ENCODE measurements at regions not wholly inside any gene's neighbourhood (a gene's known extent, or its start where the extent isn't known, plus 50 kb on each side); places are given as distances from the start of the nearest gene placed in this dataset.
A peak's percentile ranks its signal among the peaks of the same experiment; 100 is the strongest.
"Not testable (repeated sequence)": the region's sequence is repeated elsewhere in the genome, so short reads cannot be mapped to it uniquely, and the experiment has no call there.

DNA sequence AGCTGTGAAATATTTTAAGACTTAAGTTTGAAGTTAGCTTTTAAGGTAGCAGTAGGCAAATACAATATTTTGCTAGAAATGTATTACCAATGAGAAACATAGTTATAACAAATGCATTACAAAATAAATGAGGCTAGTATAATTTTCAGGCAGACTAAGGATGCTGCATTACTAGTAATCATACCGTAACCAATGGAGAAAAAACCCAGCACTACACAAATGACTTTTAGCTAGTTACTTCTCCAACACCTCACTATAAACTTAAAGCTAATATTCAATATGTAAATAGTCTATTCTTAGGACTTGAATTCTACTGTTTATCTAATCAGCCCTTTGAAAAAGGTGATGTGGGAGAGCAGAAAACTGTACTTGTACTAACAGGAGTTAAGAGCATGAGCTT is 285.3 kb upstream of the KLF14 start:
- no peak for DNase-seq
- in situ Hi-C loops (cut with MboI; ENCODE audit: low pct_unique_long_range_greater_than_20kb, low sequenced_read_pairs): no loop called here

- no peak for DNase-seq
- in situ Hi-C loops (cut with MboI; ENCODE audit: low pct_unique_long_range_greater_than_20kb, low sequenced_read_pairs): no loop called here
These were observed 286.8 kb upstream of the KLF14 start for GRCh38 chr7:131020759-131021261.

- DNase-seq: peak; percentile 79
These were observed 287.5 kb upstream of the KLF14 start for GRCh38 chr7:131021460-131021859.

DNA sequence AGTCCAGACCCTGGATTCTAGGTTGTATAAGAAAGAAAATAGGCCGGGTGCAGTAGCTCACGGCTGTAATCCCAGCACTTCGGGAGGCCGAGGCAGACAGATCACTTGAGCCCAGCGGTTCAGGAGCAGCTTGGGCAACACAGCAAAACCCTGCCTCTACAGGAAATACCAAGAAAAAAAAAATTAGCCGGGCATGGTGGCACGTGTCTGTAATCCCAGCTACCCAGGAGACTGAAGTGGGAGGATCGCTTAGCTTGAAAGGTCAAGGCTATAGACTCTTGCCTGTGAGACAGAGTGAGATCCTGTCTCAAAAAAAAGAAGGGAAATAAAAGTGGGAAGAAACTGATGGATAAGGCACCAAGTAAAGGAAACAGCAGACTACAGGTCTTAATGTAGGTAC is 287.9 kb upstream of the KLF14 start:
- in situ Hi-C loops (cut with MboI; ENCODE audit: low pct_unique_long_range_greater_than_20kb, low sequenced_read_pairs): no loop called here
- peak; percentile 53 for DNase-seq

More at GRCh38 chr7:131021460-131021859, 287.5 kb upstream of the KLF14 start:
- in situ Hi-C loops (cut with MboI; ENCODE audit: low pct_unique_long_range_greater_than_20kb, low sequenced_read_pairs): no loop called here

- in situ Hi-C loops (cut with MboI; ENCODE audit: low pct_unique_long_range_greater_than_20kb, low sequenced_read_pairs): no loop called here
- DNase-seq: peak; percentile 39
These were observed 292.4 kb upstream of the KLF14 start for GRCh38 chr7:131026297-131027000.

DNA sequence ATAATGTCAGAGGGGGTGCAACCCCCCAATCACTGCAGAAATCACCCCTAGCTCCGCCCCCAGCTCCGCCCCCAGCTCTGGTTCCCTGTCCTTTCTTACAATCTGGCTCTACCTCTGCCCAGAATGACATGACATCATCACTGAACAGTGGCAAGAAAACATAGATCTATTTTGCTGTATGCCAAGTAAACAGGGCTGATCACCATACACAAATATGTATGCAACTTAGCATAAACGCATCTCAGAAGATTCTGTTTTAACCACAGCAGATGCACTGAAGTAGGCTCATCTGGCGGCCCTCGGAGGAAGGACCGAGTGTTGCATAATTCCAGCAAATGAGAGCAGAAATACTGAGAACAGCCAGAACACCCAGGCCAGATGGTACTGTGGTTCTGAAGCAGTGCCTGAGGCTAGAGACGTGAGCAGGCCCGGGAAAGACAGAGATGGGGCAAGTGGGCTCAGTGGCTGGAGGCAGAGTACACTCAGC is 293.3 kb upstream of the KLF14 start:
- in situ Hi-C loops (cut with MboI; ENCODE audit: low pct_unique_long_range_greater_than_20kb, low sequenced_read_pairs): no loop called here
- DNase-seq: peak; percentile 40

DNA sequence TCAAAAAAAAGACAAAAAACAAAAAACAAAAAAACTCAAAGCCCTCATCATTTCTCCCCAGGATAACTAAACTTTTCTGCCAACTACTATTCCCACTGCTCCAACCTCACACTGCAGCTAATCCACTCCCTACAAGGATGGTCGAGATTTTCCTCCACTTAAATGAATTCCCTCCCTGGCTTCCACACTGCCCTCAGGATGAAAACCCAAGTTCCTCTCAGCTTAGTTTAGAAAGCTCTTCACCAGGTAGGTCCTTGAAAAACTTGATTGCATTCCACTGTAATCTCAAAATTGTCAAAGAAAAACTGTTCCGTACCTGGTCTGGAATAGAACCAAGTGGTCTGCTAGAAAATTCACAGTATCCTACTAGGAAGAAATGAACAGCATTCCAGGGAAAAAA is 294.3 kb upstream of the KLF14 start:
- in situ Hi-C loops (cut with MboI; ENCODE audit: low pct_unique_long_range_greater_than_20kb, low sequenced_read_pairs): no loop called here
- no peak for DNase-seq

GRCh38 chr7:131029002-131029401 is 295.0 kb upstream of the KLF14 start:
- no peak for DNase-seq
- in situ Hi-C loops (cut with MboI; ENCODE audit: low pct_unique_long_range_greater_than_20kb, low sequenced_read_pairs): no loop called here

DNA sequence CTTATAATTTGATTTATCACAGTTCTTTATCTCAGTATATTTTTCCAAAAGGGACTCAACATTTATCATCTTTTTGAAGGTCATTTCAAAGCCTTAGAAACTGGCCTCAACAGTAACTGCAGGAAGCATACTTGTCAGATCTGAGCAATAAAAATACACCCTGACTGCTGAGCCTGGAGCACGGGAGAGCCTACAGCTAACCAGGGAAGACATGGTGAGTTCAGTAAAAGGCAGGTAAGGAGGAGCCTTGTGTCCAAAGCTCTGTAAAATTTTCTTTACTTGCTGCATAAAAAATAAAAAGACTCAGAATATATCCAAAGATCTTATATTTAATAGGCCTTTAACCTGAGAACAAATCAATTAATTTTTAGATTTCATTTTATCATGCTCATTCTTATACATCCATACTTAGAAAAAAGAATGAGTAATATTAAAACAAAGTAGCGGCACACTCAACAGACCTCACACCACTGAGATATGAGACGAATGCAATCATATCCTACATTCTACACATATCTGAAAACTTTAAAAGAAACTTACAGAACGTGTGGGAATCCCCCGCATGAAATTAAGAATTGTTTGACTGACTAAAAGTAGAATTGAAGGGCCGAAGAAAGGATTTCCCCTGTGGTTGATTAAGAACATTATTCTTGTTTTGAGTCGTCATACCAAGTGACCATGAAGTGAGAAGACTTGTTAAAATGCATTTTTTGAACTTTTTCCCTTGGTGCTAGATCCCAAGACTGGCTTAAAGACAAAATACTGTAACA is 296.4 kb upstream of the MKLN1 start:
- in situ Hi-C loops (cut with MboI; ENCODE audit: low pct_unique_long_range_greater_than_20kb, low sequenced_read_pairs): no loop called here
- no peak for DNase-seq

- in situ Hi-C loops (cut with MboI; ENCODE audit: low pct_unique_long_range_greater_than_20kb, low sequenced_read_pairs): no loop called here
- no peak for DNase-seq
These were observed 294.9 kb upstream of the MKLN1 start for GRCh38 chr7:131032786-131033185.

DNA sequence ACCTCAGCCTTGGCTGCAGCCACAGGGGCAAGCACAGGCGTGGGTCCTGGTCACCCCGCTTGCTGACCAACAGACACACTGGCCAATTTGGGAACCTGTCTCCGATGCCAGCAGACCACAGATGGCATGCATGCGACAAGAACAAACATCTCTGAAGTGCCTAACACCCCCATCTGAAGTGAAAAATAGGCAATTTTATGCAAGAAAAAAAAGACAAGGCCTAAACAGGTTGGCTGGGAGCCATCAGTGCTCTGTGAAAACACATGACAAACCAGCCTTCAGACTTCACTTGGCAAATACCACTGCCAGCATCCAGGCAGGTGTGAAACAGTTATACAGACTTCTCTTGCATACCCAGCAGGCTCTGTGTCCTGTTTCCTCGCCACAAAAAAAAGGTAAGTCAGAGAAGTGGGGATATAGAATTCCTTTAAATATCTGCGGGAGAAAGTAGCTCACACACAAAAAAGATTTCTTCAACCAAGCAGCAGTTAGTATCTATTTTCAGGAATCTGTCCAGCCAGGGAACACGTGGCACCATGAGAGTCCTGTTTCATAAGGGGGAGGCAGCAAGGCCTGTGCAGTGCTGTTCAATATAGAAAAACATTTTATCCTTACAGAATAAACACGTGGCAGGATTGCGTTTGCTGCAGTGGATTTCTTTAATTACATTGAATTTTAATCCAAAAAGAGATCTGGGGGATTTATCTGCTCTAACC is 293.4 kb upstream of the MKLN1 start:
- in situ Hi-C loops (cut with MboI; ENCODE audit: low pct_unique_long_range_greater_than_20kb, low sequenced_read_pairs): no loop called here
- no peak for DNase-seq

- in situ Hi-C loops (cut with MboI; ENCODE audit: low pct_unique_long_range_greater_than_20kb, low sequenced_read_pairs): no loop called here
- no peak for DNase-seq
These were observed 292.4 kb upstream of the MKLN1 start for GRCh38 chr7:131035088-131035770.

GRCh38 chr7:131038153-131038552 is 289.5 kb upstream of the MKLN1 start:
- DNase-seq: no peak
- in situ Hi-C loops (cut with MboI; ENCODE audit: low pct_unique_long_range_greater_than_20kb, low sequenced_read_pairs): no loop called here

GRCh38 chr7:131039355-131039762 is 288.3 kb upstream of the MKLN1 start:
- in situ Hi-C loops (cut with MboI; ENCODE audit: low pct_unique_long_range_greater_than_20kb, low sequenced_read_pairs): no loop called here
- no peak for DNase-seq

- DNase-seq: no peak
- in situ Hi-C loops (cut with MboI; ENCODE audit: low pct_unique_long_range_greater_than_20kb, low sequenced_read_pairs): no loop called here
These were observed 287.8 kb upstream of the MKLN1 start for GRCh38 chr7:131039836-131040235.

- in situ Hi-C loops (cut with MboI; ENCODE audit: low pct_unique_long_range_greater_than_20kb, low sequenced_read_pairs): no loop called here
- DNase-seq: peak; percentile 76
These were observed 287.2 kb upstream of the MKLN1 start for GRCh38 chr7:131040467-131040932.

DNA sequence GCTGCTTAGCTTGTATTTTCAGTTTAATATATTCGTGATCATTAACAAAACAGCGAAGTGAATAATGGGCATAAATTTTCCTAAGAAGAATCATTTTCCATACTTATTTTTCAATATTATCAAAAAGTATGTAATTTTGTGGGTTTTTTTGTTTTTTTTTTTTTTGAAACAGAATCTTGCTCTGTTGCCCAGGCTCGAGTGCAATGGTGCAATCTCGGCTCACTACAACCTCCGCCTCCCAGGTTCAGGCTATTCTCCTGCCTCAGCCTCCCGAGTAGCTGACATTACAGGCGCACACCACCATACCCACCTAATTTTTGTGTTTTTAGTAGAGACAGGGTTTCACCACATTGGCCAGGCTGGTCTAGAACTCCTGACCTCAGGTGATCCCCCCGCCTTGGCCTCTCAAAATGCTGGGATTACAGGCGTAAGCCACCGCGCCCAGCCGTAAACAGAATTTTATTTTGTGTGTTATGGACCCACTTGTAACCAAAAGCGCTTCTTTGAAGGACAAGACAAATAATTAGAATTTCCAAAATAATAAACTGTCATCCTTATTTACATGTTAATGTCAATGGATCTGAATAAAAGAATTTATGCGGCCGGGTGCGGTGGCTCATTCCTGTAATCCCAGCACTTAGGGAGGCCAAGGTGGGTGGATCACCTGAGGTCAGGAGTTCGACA is 286.5 kb upstream of the MKLN1 start:
- in situ Hi-C loops (cut with MboI; ENCODE audit: low pct_unique_long_range_greater_than_20kb, low sequenced_read_pairs): not testable (repeated sequence)

DNA sequence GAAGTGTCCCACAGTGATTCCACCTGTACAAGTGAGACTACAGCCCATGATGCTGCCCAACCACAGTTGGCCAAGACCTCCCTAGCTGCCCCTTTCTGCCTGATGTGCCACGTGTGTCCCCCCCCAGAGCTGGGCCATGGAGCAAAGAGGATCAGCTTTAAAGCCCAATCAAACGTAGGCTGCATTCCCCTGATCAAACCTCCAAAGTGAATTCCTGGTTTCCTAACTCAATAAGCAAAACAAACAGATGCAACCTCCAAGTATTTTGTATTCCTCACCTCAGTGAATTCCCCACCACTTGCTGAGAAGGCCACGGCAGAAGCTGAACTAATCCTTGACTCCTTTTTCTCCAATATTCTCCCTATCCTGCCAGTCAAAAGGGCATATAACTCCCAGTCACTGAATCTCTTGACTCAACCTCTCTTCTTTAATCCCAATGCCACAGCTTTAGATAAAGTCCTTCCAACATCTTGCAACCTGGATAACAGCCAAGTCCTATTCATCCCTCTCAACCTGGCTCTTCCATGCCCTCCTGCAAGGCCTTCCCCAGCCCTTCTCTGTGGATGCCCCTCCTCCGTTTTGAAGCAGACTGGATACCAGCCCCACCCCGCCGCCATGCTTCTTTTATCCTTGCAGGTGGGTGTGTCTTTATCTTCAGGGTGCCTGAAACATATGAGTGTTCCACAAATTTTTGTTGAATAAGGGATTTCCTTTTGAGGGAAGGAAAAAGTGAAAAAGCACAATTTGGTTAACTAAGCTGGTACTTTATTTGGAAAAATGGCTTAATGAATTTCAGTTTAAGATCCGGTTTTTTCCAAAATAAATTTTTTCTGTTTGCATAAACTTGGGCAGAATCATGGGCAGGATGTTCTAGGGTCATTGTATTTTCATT is 285.2 kb upstream of the MKLN1 start:
- DNase-seq: no peak
- in situ Hi-C loops (cut with MboI; ENCODE audit: low pct_unique_long_range_greater_than_20kb, low sequenced_read_pairs): no loop called here

More for the DNA sequence above, 286.5 kb upstream of the MKLN1 start:
- DNase-seq: not testable (repeated sequence)
